Stomach (tissue), 8 donors: ENCODE measurements at regions not wholly inside any gene's neighbourhood (a gene's known extent, or its start where the extent isn't known, plus 50 kb on each side); places are given as distances from the start of the nearest gene placed in this dataset.

Experiments
- DNase-seq, 2 donors: peaks; one replicate each; pipeline versions ENCODE4 v3.0.0 to v3.0.0-alpha.2; 2013 to 2019
- H3K27ac ChIP-seq, 5 donors: fragments of 200-600 bp in 4 of 5; sonication (generic) in 4 of 5; one replicate each; pipeline ENCODE4 v1.5.1; 2013 to 2019; ENCODE audit warnings: mild to moderate bottlenecking in 1 of 5, moderate library complexity in 1 of 5
- H3K27me3 ChIP-seq, 3 donors: fragments of 200-600 bp; sonication (generic); one replicate each; pipeline ENCODE4 v1.5.1; 2017 to 2019; ENCODE audit warnings: mixed run types in 1 of 3
- H3K36me3 ChIP-seq, 4 donors: fragments of 200-600 bp; sonication (generic); 1 replicate in 3 of 4; 2 replicates in 1 of 4; pipeline ENCODE4 v1.5.1; 2016 to 2019
- H3K4me1 ChIP-seq, 4 donors: fragments of 200-600 bp; sonication (generic); one replicate each; pipeline ENCODE4 v1.5.1; 2016 to 2019
- H3K4me3 ChIP-seq, 4 donors: fragments of 200-600 bp; sonication (generic) in 3 of 4; one replicate each; pipeline ENCODE4 v1.5.1; 2016 to 2019; ENCODE audit warnings: mild to moderate bottlenecking in 1 of 4
- H3K9me3 ChIP-seq, 4 donors: fragments of 200-600 bp; sonication (generic); one replicate each; pipeline ENCODE4 v1.5.1; 2016 to 2019
- CTCF ChIP-seq, 7 experiments: fragments of 450-650 bp in 4 of 7; fragments of 200-600 bp in 3 of 7; sonication (generic) in 3 of 7; IDR thresholded peaks; one replicate each; pipeline ENCODE4 v1.5.1; 2016 to 2019; ENCODE audit warnings: antibody characterized with exemption in 7 of 7, control low read depth in 2 of 7, mild to moderate bottlenecking in 1 of 7
- EP300 ChIP-seq: sonication (generic); formaldehyde crosslinking; IDR thresholded peaks from one replicate; pipeline ENCODE4 v1.6.1; 2017; ENCODE audit warnings: antibody characterized with exemption
- POLR2A ChIP-seq, 4 donors: fragments of 450-650 bp; IDR thresholded peaks; one replicate each; pipeline ENCODE4 v1.6.1; 2016; ENCODE audit warnings: antibody characterized with exemption in 4 of 4, control low read depth in 2 of 4, mild to moderate bottlenecking in 1 of 4, moderate library complexity in 1 of 4
- POLR2AphosphoS5 ChIP-seq, 3 donors: sonication (generic); formaldehyde crosslinking; IDR thresholded peaks; one replicate each; pipeline ENCODE4 v1.6.1; 2016; ENCODE audit warnings: antibody characterized with exemption in 3 of 3
- WGBS, 5 donors: extraction: QIAGEN DNeasy Blood & Tissue Kit in 3 of 5; methylation state at CpG; one replicate each; pipeline versions ENCODE4 v1.1.5 to v1.1.7; 2013 to 2018; 5-methylcytosine and 5-hydroxymethylcytosine counted together
- intact Hi-C: fragments of 100-400 bp; cut with DNase I; formaldehyde crosslinking; loops from one replicate; pipeline ENCODE4 v1.15.1; 2023; ENCODE audit warnings: low total_unique reads
- donor health status: healthy with polysubstance abuse.
- donor health status: Bipolar disorder and iron deficiency.
- donor health status: healthy.

- Histone ChIP-seq H3K4me1 (no peaks in the 10 kb centered on the region), H3K27me3 (no peaks in the 10 kb centered on the region), H3K36me3 (no peaks in the 10 kb centered on the region), H3K4me3 (no peak overlapping the region), H3K27ac (no peak overlapping the region), H3K9me3 (peaks cover 0 to 11% (median 5%) of the 10 kb centered on the region in 4 donors)
- intact Hi-C loops, result no loop called here
- no peak for TF ChIP-seq CTCF (IDR thresholded peaks at IDR 0.05)
- no peak for TF ChIP-seq POLR2AphosphoS5 (IDR thresholded peaks at IDR 0.05)
- TF ChIP-seq POLR2A (IDR thresholded peaks at IDR 0.05), result no peak
- no peak for TF ChIP-seq EP300
- peak in 1 of 2 donors; percentile 5 for DNase-seq
- 29 to 54% (median 49%) methylated on average over 4 of the region's 4 CpGs for WGBS, 5 donors
Measured at GRCh38 chr12:82277582-82277981, 80.6 kb downstream of the CCDC59 start.

GRCh38 chr12:82242729-82243128 lies 115.5 kb downstream of the CCDC59 start:
- H3K4me1 ChIP-seq, result no peaks in the 10 kb centered on the region
- WGBS, 5 donors, result 77 to 86% (median 83%) methylated on average over 4 of the region's 4 CpGs
- intact Hi-C loops, result no loop called here
- no peak for DNase-seq
- TF ChIP-seq CTCF (IDR thresholded peaks at IDR 0.05) (no peak), POLR2A (IDR thresholded peaks at IDR 0.05) (no peak), POLR2AphosphoS5 (IDR thresholded peaks at IDR 0.05) (no peak), EP300 (no peak)
- H3K36me3 ChIP-seq, result no peaks in the 10 kb centered on the region
- no peak overlapping the region for H3K4me3 ChIP-seq
- no peaks in the 10 kb centered on the region for H3K27me3 ChIP-seq
- no peak overlapping the region for H3K27ac ChIP-seq
- peaks cover 0 to 17% (median 0%) of the 10 kb centered on the region in 4 donors for H3K9me3 ChIP-seq

- intact Hi-C loops, result no loop called here
- TF ChIP-seq EP300 (no peak), POLR2AphosphoS5 (IDR thresholded peaks at IDR 0.05) (no peak), POLR2A (IDR thresholded peaks at IDR 0.05) (no peak), CTCF (IDR thresholded peaks at IDR 0.05) (no peak)
- Histone ChIP-seq H3K27me3 (no peaks in the 10 kb centered on the region), H3K27ac (no peak overlapping the region), H3K9me3 (no peaks in the 10 kb centered on the region), H3K36me3 (no peaks in the 10 kb centered on the region), H3K4me1 (no peaks in the 10 kb centered on the region), H3K4me3 (no peak overlapping the region)
- no peak for DNase-seq
Measured at GRCh38 chr12:82225871-82226270, 132.3 kb downstream of the CCDC59 start.

- Histone ChIP-seq H3K36me3 (no peaks in the 10 kb centered on the region), H3K9me3 (no peaks in the 10 kb centered on the region), H3K4me3 (no peak overlapping the region), H3K27me3 (no peaks in the 10 kb centered on the region), H3K4me1 (no peaks in the 10 kb centered on the region), H3K27ac (no peak overlapping the region)
- DNase-seq, result no peak
- TF ChIP-seq POLR2A (IDR thresholded peaks at IDR 0.05) (no peak), EP300 (no peak), POLR2AphosphoS5 (IDR thresholded peaks at IDR 0.05) (no peak), CTCF (IDR thresholded peaks at IDR 0.05) (no peak)
- WGBS, 5 donors, result 80 to 86% (median 85%) methylated on average over 4 of the region's 4 CpGs
- intact Hi-C loops, result no loop called here
Measured at GRCh38 chr12:82223426-82223825, 134.8 kb downstream of the CCDC59 start.
